ENCODE measurements at regions not wholly inside any gene's neighbourhood (a gene's known extent, or its start where the extent isn't known, plus 50 kb on each side); places are given as distances from the start of the nearest gene placed in this dataset.

- Mint-ChIP-seq H3K4me1 (ENCODE audit: unreplicated experiment) (peaks cover 11% of the 10 kb centered on the region), H3K4me3 (no peak overlapping the region)
Observed at GRCh38 chr1:221468546-221468945, 273.3 kb downstream of the DUSP10 start.

GRCh38 chr1:221469476-221469875, 272.4 kb downstream of the DUSP10 start:
- H3K36me3 Mint-ChIP-seq, result no peaks in the 10 kb centered on the region
- TF ChIP-seq CTCF (conservative IDR thresholded peaks at IDR 0.05), result no peak
- H3K4me3 Mint-ChIP-seq, result no peak overlapping the region
- DNase-seq (ENCODE audit: extremely low spot score, unreplicated experiment), result no peak
- no peak overlapping the region for H3K27ac Mint-ChIP-seq
- H3K4me1 Mint-ChIP-seq (ENCODE audit: unreplicated experiment), result peaks cover 11% of the 10 kb centered on the region
- no peaks in the 10 kb centered on the region for H3K9me3 Mint-ChIP-seq
- H3K27me3 Mint-ChIP-seq, result peaks cover 44% of the 10 kb centered on the region

More at GRCh38 chr1:221468546-221468945, 273.3 kb downstream of the DUSP10 start:
- Mint-ChIP-seq H3K27me3 (peaks cover 39% of the 10 kb centered on the region), H3K27ac (no peak overlapping the region), H3K36me3 (no peaks in the 10 kb centered on the region), H3K9me3 (no peaks in the 10 kb centered on the region)
- no peak for TF ChIP-seq CTCF (conservative IDR thresholded peaks at IDR 0.05)
- no peak for DNase-seq (ENCODE audit: extremely low spot score, unreplicated experiment)

GRCh38 chr1:221470000-221470698, 271.7 kb downstream of the DUSP10 start:
- Mint-ChIP-seq H3K27ac (no peak overlapping the region), H3K27me3 (peaks cover 44% of the 10 kb centered on the region), H3K36me3 (no peaks in the 10 kb centered on the region), H3K4me1 (ENCODE audit: unreplicated experiment) (peaks cover 11% of the 10 kb centered on the region), H3K9me3 (no peaks in the 10 kb centered on the region), H3K4me3 (no peak overlapping the region)
- no peak for TF ChIP-seq CTCF (conservative IDR thresholded peaks at IDR 0.05)
- no peak for DNase-seq (ENCODE audit: extremely low spot score, unreplicated experiment)

GRCh38 chr1:221473411-221473810, 268.5 kb downstream of the DUSP10 start:
- DNase-seq (ENCODE audit: extremely low spot score, unreplicated experiment), result no peak
- Mint-ChIP-seq H3K4me1 (ENCODE audit: unreplicated experiment) (peaks cover 11% of the 10 kb centered on the region), H3K27me3 (peaks cover 59% of the 10 kb centered on the region), H3K9me3 (no peaks in the 10 kb centered on the region), H3K36me3 (no peaks in the 10 kb centered on the region), H3K4me3 (no peak overlapping the region), H3K27ac (no peak overlapping the region)
- no peak for TF ChIP-seq CTCF (conservative IDR thresholded peaks at IDR 0.05)

- no peak for DNase-seq (ENCODE audit: extremely low spot score, unreplicated experiment)
- Mint-ChIP-seq H3K27ac (no peak overlapping the region), H3K4me3 (no peak overlapping the region), H3K9me3 (no peaks in the 10 kb centered on the region), H3K27me3 (peaks cover 45% of the 10 kb centered on the region), H3K36me3 (no peaks in the 10 kb centered on the region), H3K4me1 (ENCODE audit: unreplicated experiment) (no peaks in the 10 kb centered on the region)
- TF ChIP-seq CTCF (conservative IDR thresholded peaks at IDR 0.05), result no peak
Observed at GRCh38 chr1:221477252-221477651, 264.6 kb downstream of the DUSP10 start.

Measured in type B pancreatic cell (in vitro differentiated cells).